Endometrium (tissue), 2 donors: ENCODE measurements at regions not wholly inside any gene's neighbourhood (a gene's known extent, or its start where the extent isn't known, plus 50 kb on each side); places are given as distances from the start of the nearest gene placed in this dataset.
A peak's percentile ranks its signal among the peaks of the same experiment; 100 is the strongest.

ENCODE experiments used
- FAIRE-seq: peaks from 2 replicates; lab custom pipeline; 2012; peaks lifted over from hg19 to GRCh38; lab: Jason Lieb, UNC
- donor health status: control.
- donor health status: control.

- no peak for FAIRE-seq
Observed at GRCh38 chr5:89929834-89930233, 479.7 kb downstream of the CETN3 start.

- no peak for FAIRE-seq
Observed at GRCh38 chr5:89929173-89929572, 480.4 kb downstream of the CETN3 start.

GRCh38 chr5:89922161-89922560, 487.4 kb downstream of the CETN3 start:
- FAIRE-seq = no peak

GRCh38 chr5:89917112-89917511, 492.4 kb downstream of the CETN3 start:
- FAIRE-seq = peak; percentile 35

GRCh38 chr5:89916131-89916530, 493.4 kb downstream of the CETN3 start:
- no peak for FAIRE-seq

GRCh38 chr5:89908876-89909275, 500.7 kb downstream of the CETN3 start:
- FAIRE-seq = no peak

- no peak for FAIRE-seq
Observed at GRCh38 chr5:89904442-89904841, 505.1 kb downstream of the CETN3 start.

- no peak for FAIRE-seq
Observed at GRCh38 chr5:89901983-89902382, 507.6 kb downstream of the CETN3 start.

- FAIRE-seq = no peak
Observed at GRCh38 chr5:89901346-89901745, 508.2 kb downstream of the CETN3 start.

GRCh38 chr5:89900346-89900745, 509.2 kb downstream of the CETN3 start:
- no peak for FAIRE-seq

- no peak for FAIRE-seq
Observed at GRCh38 chr5:89899559-89899958, 510.0 kb downstream of the CETN3 start.

- no peak for FAIRE-seq
Observed at GRCh38 chr5:89893546-89893945, 516.0 kb downstream of the CETN3 start.

GRCh38 chr5:89885670-89886069, 523.9 kb downstream of the CETN3 start:
- no peak for FAIRE-seq

- FAIRE-seq = no peak
Observed at GRCh38 chr5:89883967-89884366, 525.6 kb downstream of the CETN3 start.

GRCh38 chr5:89878140-89879132, 531.1 kb downstream of the CETN3 start:
- no peak for FAIRE-seq

GRCh38 chr5:89871906-89872305, 537.6 kb downstream of the CETN3 start:
- no peak for FAIRE-seq

- FAIRE-seq = no peak
Observed at GRCh38 chr5:89869346-89869745, 540.2 kb downstream of the CETN3 start.

- no peak for FAIRE-seq
Observed at GRCh38 chr5:89866410-89866809, 543.1 kb downstream of the CETN3 start.

- FAIRE-seq = no peak
Observed at GRCh38 chr5:89864941-89865340, 544.6 kb downstream of the CETN3 start.

GRCh38 chr5:89857790-89858189, 551.8 kb downstream of the CETN3 start:
- no peak for FAIRE-seq

GRCh38 chr5:89855417-89855816, 554.1 kb downstream of the CETN3 start:
- no peak for FAIRE-seq

- no peak for FAIRE-seq
Observed at GRCh38 chr5:89851911-89852310, 557.6 kb downstream of the CETN3 start.

GRCh38 chr5:89850513-89850865, 559.1 kb downstream of the CETN3 start:
- peak; percentile 82 for FAIRE-seq
